IPS DF 4.7 (cell line): ENCODE measurements at regions not wholly inside any gene's neighbourhood (a gene's known extent, or its start where the extent isn't known, plus 50 kb on each side); places are given as distances from the start of the nearest gene placed in this dataset.

Experiments used
- DNase-seq: peaks from one replicate; pipeline ENCODE4 v3.0.0-alpha.2; 2013; ENCODE audit warnings: low spot score; ENCODE audit errors: extremely low read depth

DNA sequence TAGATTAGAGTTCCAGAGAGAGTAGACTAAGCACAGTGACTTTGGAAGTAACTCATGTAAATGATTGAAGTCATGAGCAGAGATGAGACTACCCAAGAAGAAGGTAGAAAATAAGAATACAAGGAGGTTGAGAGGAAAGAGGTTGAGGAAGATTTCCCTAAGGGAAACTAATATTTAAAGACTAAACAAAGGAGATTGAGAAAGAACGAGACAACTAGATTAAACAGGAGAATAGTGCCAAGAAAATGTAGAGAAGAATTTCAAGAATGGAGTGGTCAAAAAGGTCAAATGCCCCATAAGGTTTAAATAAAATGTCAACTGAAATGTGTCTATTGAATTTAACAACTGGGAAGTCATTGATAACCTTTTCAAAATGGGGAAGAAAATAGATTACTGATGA, 59.0 kb downstream of the RPS29 start:
- no peak for DNase-seq

DNA sequence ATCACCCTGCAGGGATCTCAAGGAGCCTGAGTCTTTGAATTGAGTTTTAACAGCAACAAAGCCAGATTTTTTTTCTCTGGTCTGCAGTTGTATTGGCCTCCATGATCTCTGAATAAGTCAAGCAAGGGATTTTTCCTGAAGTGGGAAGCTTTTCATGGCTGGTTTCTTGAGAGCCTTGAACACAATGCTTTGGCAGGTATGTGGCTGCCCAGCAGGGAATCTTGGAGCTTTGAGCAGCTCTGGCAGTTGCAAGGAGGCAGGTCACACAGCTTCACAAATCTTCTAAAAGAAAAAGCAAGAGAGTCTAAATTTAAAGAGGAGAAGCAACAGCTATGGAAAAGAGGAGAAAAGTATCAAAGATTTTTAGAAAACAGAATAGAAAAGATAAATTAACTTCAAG, 60.1 kb downstream of the RPS29 start:
- DNase-seq: no peak

DNA sequence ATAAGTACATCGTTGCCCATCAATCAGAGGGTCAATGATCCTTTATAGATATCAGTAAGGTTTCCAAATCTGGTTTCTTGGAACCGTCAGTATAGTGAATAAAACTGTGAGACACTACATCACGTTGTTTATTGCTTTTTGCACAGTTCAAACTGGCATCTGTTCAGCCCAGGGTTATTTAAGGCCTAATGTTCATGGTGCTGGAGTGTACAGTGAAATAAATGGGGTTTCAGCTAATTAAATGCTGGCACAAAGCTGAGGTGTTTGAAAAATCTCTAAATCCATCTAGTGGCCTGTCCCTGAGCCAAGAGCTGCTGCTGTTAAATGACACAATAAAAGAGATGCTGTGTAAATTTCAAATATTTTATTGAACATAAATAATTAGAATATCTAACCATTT, 69.9 kb downstream of the RPS29 start:
- DNase-seq: no peak

DNA sequence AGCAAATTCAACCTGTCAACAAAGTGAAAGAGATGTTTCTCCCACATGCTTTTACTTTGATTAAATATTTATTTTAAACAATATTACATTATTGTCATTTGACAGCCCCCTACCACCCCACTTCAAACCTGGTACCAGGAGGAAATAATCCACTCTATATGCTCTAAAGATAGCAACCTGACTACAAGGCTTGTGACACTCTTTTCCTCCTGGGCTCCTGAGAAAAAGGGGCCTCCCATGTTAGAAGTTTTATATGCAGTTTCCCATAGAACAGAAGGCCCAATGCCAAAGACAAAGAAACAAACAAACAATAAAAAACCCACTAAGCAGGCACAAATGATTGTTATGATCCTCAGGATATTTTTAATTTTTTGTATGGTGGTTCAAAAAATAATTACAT, 73.6 kb downstream of the RPS29 start:
- DNase-seq: no peak

DNA sequence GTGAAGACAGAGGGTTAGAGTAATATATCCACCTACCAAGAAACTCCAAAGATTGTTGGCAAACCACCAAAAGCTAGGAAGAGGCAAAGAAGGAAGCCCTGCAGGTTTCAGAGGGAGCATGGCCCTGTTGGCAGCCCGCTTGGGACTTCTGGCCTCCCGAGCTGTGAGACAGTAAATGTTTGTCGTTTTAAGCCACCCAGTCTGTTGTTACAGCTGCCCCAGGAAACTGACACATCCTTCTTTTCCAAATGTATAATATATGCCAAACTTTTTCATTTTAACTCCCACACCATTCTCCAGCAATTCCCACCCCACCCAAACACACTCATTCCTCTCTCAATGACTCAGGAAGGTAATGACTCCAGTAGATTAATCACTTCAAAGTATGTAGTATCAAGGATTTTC, 74.0 kb downstream of the RPS29 start:
- no peak for DNase-seq

DNA sequence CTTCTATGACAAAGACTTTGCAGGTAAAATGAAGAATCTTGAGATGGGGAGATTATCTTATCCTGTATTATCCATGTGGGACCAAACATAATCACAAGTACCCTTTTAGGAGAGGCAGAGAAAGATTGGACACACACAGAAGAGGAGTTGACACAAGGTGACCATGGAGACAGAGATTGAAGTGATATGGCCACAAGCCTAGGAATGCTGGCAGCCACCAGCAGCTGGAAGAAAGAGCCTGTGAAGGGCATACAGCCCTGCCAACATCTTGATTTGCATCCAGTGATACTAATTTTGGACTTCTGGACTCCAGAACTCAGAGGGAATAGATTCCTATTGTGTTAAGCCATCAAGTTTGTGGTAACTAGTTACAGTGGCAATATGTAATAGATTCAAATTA, 78.1 kb downstream of the RPS29 start:
- no peak for DNase-seq

DNA sequence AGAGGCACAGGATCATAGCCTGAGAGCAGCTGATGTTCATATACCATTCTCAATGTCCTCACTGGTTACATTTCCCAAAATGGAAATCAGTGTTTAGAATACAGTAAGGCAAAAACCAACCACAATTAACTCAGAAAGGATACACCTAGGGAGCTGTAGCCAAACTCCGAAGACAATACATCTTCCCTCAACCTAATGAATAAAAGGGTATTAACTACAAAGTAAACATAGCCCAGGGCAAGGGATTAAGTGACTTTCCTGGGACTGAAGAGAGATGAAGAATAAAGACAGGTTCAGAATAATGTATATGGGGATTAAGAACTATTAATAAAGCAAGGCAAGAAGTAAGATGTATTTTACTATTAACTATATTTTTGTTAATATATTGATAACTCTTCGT, 79.5 kb downstream of the RPS29 start:
- no peak for DNase-seq

DNA sequence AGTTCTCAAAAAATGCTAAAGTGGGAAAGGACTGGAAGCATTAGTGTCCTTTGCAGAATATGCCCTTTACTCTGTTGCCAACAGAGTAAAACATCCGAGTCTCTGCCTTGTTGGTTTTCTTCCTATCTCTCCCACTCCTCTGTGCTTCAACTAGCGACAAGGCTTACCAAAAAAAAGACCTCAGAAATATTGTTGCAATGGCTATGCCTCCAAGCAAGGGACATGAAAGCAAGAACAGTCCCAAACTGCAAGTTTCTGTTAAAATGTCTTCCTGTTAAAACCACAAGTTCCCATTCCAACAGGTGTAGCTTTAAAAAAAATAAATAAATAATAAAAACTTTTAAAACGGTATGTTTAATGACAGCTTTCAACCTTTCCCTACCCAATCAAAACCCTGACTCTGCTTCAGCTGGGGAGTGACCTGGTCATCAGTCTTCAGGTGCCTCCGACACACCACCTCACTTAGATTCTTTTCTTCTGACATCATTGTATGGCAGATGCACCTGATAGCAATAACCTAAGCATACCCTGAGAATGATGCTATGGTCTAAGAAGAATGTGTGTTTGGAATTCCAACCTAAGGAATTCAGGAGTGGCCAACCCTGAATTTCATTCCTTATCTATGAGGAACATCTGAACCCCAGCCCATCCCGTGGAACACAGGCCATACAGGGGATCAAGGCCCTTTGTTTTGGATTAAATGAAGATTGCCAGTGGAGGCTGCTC, 81.0 kb downstream of the RPS29 start:
- no peak for DNase-seq

DNA sequence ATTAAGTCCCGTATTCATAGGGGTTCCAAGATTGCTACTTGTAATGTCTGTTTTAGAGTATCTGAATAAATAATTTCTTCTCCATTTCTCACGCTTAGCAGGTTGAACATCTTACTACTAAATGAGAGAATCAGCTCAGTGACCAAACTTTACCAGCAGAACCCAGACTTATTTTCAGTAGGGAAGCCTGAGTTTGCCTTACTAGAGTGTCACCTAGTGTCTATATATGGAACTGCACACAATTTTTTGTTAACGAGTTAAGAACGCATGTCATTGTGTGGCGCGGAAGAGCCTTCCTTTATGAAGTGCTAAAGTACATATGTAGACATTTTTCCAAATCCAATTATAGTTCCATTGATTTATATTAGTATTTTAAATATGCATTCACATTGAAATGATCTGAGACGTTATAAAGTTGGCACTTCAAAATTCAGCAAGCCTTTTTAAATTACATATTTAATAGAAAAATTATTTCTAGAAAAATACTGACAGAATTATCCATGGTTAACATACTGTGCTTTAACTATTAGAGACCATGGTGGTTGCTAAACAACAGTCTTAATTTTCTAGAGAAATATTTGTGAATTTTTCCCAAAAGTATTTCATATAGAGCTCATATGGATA, 88.3 kb downstream of the RPS29 start:
- DNase-seq: peak; percentile 56

DNA sequence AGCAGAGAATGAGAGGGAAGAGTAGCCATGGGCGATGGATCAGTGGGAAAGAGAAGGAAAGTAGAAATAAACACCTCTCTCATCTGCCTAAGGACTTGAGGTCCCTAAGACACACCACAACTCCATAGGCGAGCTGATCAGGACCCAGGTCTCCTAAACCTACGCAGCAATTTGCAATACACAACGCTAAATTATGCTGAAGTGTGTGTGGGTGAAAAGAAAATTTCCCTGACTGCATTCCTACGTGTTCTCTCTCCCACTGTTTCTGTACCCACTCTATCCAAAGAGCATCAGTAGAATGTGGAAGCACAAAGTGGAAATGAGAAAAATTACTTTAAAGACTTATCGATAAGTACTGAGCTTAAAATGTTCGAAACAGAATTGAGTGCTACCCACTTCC, 88.9 kb downstream of the RPS29 start:
- DNase-seq: no peak

DNA sequence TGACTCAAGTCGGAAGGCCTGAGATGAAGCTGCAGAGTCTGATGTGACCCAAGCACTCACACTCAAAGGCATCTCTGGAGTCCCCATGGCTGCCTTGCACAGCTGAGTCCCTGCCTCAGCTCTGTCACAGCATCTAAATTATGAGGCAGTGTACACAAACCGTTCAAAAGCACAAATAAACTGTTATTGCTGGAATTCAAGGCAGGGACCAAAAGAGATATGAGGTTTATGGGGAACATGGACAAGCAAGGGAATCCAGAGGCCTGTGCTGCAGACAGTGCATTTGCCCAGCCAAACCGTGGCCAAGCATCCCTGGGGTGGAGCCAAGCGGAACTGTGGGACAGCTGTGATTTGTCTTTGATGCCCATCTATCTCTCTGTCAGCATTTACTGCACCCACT, 91.3 kb downstream of the RPS29 start:
- no peak for DNase-seq

DNA sequence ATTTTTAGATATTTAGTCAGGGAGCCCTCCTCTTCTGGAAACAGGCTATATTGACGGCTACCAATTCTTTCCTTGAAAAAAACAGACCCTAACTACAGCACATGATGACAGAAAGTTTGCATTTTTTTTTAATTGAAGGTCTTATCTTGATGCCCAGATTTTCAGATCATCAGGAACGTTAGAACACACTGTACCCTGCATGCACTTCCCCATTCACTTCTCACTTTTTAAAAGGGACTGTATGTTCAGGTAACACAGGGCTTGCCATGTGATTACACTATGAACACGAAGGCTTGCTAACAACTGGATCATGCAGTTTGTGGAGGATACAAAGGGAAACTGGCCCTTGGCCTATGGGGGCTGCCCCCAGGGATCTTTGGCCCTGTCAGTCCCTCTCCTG, 92.6 kb downstream of the RPS29 start:
- DNase-seq: no peak

DNA sequence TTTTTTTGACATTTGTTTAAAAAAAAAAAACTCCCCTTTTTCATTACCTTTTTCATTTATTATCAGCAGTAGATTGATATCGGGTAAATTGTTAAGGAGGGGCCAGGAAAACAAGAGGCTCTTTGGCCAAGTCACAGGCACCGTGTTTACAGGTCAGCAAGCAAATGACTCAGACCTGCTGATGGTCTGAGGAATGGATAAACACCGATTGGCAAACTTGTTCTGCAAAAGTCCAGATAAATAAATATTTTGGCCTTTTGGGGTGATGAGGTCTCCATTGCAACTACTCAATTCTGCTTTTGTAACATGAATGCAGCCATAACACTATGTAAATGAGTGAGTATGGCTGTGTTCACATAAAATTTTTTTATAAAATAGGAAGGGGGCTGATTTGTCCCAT, 94.0 kb downstream of the RPS29 start:
- no peak for DNase-seq

DNA sequence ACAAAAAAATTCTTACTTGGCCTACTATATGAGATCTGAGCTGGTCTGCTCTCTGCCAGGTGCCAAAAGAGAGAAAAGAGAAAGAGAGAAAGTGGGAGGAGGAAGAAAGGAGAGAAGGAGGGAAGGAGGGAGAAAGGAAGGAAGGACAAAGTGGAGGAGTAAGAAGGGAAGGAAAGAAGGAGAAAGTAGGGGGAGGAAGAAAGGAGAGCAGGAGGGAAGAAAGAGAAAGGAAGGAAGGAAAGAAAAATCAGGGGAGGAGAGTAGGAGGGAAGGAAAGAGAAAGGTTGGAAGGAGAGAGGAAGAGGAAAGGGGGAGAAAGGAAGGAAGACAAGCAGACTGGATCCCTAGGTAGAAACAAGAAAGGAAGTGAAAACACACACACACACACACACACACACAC, 96.8 kb downstream of the RPS29 start:
- no peak for DNase-seq

DNA sequence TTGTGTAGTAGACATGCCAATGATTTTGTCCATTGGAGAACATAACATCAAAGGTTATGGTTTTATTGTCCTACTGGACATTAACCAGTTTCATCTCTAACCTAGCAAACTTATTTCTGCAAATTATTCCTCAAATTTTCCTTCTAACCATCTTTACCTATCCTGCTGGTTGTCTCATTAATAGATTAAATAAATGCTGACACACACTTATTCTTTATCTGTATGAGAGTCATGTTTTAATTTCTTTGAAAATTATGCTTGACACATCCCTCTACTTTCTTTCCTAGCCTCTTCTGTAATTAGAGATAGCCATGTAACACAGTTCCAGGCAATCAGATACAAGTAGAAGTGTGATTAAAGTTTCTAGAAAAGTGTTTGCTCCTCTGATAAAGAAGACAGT, 98.9 kb downstream of the RPS29 start:
- no peak for DNase-seq

DNA sequence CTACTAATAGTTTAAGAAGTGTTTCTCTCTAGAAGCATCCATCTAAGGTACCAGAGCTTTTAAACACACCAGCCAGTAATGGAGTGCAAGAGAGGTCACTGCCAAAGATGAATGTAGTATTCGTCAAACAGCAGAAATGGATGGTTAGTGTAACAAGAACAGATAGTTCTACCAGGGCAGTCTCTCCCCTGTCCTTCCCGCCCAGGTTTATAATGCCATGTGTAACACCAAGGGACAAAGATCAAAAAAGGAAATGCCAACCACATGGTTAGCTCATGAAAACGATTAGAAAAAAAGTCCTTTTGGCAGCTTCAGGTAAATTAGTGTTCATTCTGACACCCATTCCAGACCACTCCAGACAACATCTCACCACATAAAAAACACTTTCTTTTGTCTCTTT, 100.9 kb downstream of the RPS29 start:
- no peak for DNase-seq

DNA sequence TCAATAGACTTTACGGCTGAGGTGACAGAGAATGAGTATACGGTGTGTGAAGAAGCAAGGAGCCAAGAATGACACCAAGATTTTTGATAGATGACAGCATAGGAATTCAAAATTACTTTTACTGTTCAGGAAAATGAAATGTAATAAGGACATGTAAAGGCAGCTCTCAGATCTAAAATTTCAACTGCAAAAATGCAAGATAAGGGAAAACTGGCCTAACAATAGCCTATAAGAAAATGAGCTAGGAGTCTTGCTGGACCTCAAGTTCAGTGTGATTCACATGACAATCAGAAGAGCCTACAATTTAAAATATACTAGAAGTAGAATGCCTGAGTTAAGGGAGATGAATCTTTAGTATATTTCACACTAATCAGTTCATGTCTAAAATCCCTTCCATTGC, 102.0 kb downstream of the RPS29 start:
- no peak for DNase-seq

DNA sequence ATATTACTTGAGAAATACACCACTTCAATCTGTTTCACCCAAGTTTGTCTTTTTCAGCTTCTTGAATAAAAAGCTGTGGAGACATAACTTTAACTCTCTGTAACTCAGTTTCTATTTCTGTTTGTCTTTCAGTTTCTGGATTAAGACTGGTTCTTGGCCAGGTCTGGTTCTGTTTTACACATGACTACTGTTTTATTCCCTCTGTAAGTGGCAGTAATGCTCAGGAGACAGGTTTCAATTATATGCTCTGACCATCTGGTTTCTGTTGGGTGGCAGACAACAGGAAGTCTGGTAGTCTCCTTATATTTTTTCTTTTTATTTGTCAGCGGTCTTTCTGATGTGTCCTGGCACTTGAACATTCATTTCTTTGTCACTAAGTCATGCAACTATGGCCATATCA, 102.9 kb downstream of the RPS29 start:
- no peak for DNase-seq

DNA sequence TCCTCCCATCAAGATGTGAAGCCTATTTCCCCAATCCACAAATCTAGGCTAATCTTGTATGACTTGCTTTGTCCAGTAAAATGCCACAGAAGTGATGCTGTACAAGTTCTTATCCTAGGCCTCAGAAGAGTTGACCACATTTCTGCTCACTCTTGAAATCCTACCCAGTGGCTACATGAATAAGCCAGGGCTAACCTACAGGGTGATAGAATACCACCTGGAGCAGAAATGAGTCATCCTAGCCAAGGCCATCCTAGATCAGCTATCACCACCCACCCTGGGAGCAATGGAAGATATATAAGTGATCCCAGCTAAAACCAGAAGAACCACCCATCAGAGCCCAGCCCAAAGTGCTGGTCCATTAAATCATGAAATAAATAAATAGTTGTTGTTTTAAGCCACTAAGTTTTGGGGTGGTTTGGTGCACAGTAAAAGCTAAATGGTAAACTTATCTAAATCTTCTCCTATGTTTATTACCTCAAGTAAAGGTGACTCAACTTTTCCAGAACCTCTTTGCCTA, 105.1 kb downstream of the RPS29 start:
- DNase-seq: no peak

DNA sequence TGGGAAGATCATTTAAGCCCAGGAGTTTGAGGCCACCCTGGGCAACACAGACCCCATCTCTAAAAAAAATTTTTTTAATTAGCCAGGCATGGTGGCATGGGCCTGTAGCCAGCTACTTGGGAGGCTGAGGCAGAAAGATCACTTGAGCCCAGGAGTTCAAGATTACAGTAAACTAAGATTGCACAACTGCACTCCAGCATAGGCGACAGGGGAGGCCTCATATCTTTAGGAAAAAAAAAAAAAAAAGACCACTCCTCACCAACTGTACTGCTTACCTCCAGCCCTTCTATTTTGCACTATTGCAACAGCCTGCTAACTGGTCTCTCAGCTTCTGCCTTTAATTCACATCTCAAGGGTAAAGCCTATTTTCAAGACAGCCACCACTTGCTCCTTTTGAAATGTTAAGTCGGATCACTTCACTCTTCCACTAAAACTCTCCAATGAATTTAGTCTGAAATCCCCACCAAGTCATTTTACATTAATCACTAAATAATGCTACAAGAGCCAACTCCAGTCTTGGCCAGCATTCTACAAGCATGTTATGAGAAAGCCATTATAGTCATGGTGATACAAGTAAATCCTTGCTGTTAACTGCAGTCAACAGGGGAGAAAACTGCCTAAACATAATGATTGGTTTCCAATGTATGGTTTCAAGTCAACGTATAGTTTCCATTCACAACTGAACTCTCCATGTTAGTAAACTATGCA, 106.0 kb downstream of the RPS29 start:
- no peak for DNase-seq

DNA sequence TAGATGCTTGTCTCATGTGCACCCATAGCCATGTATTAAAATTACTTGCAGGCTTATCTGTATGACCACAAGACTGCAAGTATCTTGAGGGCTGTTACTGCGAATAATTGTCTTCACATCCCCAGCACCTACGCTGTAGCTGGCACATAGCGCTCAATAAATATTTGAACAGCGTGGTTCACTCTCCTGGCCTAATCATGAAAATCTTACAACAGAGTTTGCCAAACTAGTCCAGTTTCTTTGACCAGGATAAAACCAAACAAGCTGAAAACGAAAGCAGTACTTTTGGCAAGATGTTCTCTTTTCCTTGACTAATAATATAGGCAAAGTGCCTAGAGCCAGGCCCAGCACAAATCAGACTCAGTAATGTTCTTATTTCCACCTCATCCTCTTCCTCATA, 106.7 kb downstream of the RPS29 start:
- no peak for DNase-seq

DNA sequence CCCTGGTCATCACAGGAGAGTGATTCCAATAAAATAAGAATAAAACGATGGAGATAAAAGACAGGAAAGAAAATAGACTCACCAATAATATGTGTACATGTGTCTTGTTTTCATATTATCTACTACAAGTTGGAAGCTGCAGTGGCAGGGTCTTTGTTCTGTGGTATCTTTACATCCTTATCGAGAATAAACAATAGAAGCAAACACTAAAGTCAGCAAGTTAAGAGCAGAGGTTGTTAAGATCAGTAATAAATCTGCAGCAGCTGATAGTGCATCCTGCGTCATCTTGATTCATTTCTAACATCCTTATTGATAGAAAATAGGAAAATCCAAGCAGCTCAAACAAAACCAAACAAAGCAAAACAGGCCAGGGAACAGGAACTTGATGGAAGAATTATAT, 107.4 kb downstream of the RPS29 start:
- DNase-seq: no peak

DNA sequence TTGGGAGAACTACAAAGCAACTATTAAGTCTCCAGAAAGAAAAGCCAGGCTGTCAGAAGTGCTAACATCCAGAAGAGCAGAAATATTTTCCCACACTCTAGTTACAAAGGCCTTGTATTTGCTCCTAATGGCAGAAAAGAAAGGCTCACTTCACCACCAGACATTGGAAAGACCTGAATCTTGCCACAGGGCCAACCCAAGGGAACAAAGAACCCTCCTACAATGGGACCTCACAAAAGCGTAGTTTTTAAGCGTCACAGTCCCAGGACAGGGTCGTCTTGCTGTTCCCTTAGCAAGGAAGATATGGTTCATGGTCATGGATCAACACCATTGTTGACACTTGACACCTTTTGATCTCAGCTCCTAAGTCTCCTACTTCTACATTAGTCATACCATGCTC, 119.1 kb downstream of the RPS29 start:
- no peak for DNase-seq
